GM21390 (cell line): ENCODE measurements at regions not wholly inside any gene's neighbourhood (a gene's known extent, or its start where the extent isn't known, plus 50 kb on each side); places are given as distances from the start of the nearest gene placed in this dataset.
"Not testable (repeated sequence)": the region's sequence is repeated elsewhere in the genome, so short reads cannot be mapped to it uniquely, and the experiment has no call there.

Source experiments
- ATAC-seq: cut with Tn5 transposase; IDR thresholded peaks from one replicate; pipeline ENCODE4 v1.9.1; 2021; ENCODE audit not compliant: unreplicated experiment

- ATAC-seq: no peak
Measured at GRCh38 chr3:166696103-166696502, 684.0 kb downstream of the ZBBX start.

- no peak for ATAC-seq
Measured at GRCh38 chr3:166688665-166689064, 691.4 kb downstream of the ZBBX start.

- no peak for ATAC-seq
Measured at GRCh38 chr3:166685246-166685645, 694.9 kb downstream of the ZBBX start.

GRCh38 chr3:166684077-166684476 is 696.0 kb downstream of the ZBBX start:
- not testable (repeated sequence) for ATAC-seq

- no peak for ATAC-seq
Measured at GRCh38 chr3:166669781-166670180, 710.3 kb downstream of the ZBBX start.

- ATAC-seq: no peak
Measured at GRCh38 chr3:166663194-166663593, 716.9 kb downstream of the ZBBX start.

GRCh38 chr3:166661621-166662020 is 718.5 kb downstream of the ZBBX start:
- no peak for ATAC-seq

GRCh38 chr3:166660962-166661361 is 719.1 kb downstream of the ZBBX start:
- no peak for ATAC-seq

GRCh38 chr3:166637984-166638530 is 742.0 kb downstream of the ZBBX start:
- ATAC-seq: no peak

GRCh38 chr3:166634091-166634746 is 745.9 kb downstream of the ZBBX start:
- no peak for ATAC-seq

GRCh38 chr3:166630190-166630589 is 749.9 kb downstream of the ZBBX start:
- ATAC-seq: no peak

- ATAC-seq: no peak
Measured at GRCh38 chr3:166613365-166613764, 766.7 kb downstream of the ZBBX start.

- ATAC-seq: not testable (repeated sequence)
Measured at GRCh38 chr3:166612761-166613160, 767.3 kb downstream of the ZBBX start.

GRCh38 chr3:166607933-166608521 is 770.8 kb upstream of the BCHE start:
- no peak for ATAC-seq

GRCh38 chr3:166606988-166607387 is 769.8 kb upstream of the BCHE start:
- no peak for ATAC-seq

GRCh38 chr3:166593776-166594175 is 756.6 kb upstream of the BCHE start:
- no peak for ATAC-seq

GRCh38 chr3:166582236-166582635 is 745.0 kb upstream of the BCHE start:
- ATAC-seq: no peak

GRCh38 chr3:166580561-166580960 is 743.3 kb upstream of the BCHE start:
- no peak for ATAC-seq

- no peak for ATAC-seq
Measured at GRCh38 chr3:166575161-166575560, 737.9 kb upstream of the BCHE start.

GRCh38 chr3:166571686-166572085 is 734.5 kb upstream of the BCHE start:
- not testable (repeated sequence) for ATAC-seq

- no peak for ATAC-seq
Measured at GRCh38 chr3:166570102-166570501, 732.9 kb upstream of the BCHE start.

GRCh38 chr3:166569589-166569988 is 732.4 kb upstream of the BCHE start:
- ATAC-seq: no peak

- ATAC-seq: no peak
Measured at GRCh38 chr3:166560253-166560652, 723.0 kb upstream of the BCHE start.
